OCI-LY1 (cell line): ENCODE measurements at regions not wholly inside any gene's neighbourhood (a gene's known extent, or its start where the extent isn't known, plus 50 kb on each side); places are given as distances from the start of the nearest gene placed in this dataset.

Source experiments
- CTCF ChIP-seq: fragments of 200-600 bp; sonication (generic), shearing (Covaris generic); IDR thresholded peaks from 2 replicates; pipeline ENCODE4 v1.5.1; 2017; ENCODE audit warnings: mild to moderate bottlenecking, antibody characterized with exemption, low read length, moderate library complexity, mixed read lengths
- EZH2 ChIP-seq: fragments of 200-600 bp; sonication (generic), shearing (Covaris generic); IDR thresholded peaks from 2 replicates; pipeline ENCODE4 v1.8.0; 2017; ENCODE audit warnings: borderline replicate concordance, mixed run types, mild to moderate bottlenecking, antibody characterized with exemption, low read length, moderate library complexity, mixed read lengths

GRCh38 chr2:120942658-120943057 lies 207.0 kb downstream of the GLI2 start:
- no peak for TF ChIP-seq CTCF
- no peak for TF ChIP-seq EZH2
